Ascending aorta (tissue), 2 donors: ENCODE measurements at regions not wholly inside any gene's neighbourhood (a gene's known extent, or its start where the extent isn't known, plus 50 kb on each side); places are given as distances from the start of the nearest gene placed in this dataset.

Experiments used
- DNase-seq, 2 donors: peaks; one replicate each; pipeline ENCODE4 v3.0.0-alpha.2; 2019; ENCODE audit warnings: low spot score in 2 of 2
- H3K27ac ChIP-seq, 2 donors: fragments of 200-600 bp; sonication (generic); one replicate each; pipeline ENCODE4 v1.5.1; 2016 to 2017; ENCODE audit warnings: mild to moderate bottlenecking in 1 of 2
- H3K27me3 ChIP-seq: fragments of 200-600 bp; sonication (generic); one replicate; pipeline ENCODE4 v1.5.1; 2017
- H3K36me3 ChIP-seq, 2 donors: fragments of 200-600 bp; sonication (generic); one replicate each; pipeline ENCODE4 v1.5.1; 2016
- H3K4me1 ChIP-seq, 2 donors: fragments of 200-600 bp; sonication (generic); one replicate each; pipeline ENCODE4 v1.5.1; 2016 to 2017; ENCODE audit warnings: mild to moderate bottlenecking in 1 of 2
- H3K4me3 ChIP-seq, 2 donors: fragments of 200-600 bp; sonication (generic); one replicate each; pipeline ENCODE4 v1.5.1; 2016 to 2017; ENCODE audit warnings: mild to moderate bottlenecking in 1 of 2
- H3K9me3 ChIP-seq, 2 donors: fragments of 200-600 bp; sonication (generic); one replicate each; pipeline ENCODE4 v1.5.1; 2016
- CTCF ChIP-seq, 3 experiments: fragments of 200-600 bp in 2 of 3; fragments of 450-650 bp in 1 of 3; sonication (generic) in 2 of 3; IDR thresholded peaks; one replicate each; pipeline ENCODE4 v1.5.1; 2016 to 2019; ENCODE audit warnings: antibody characterized with exemption in 3 of 3, mild to moderate bottlenecking in 1 of 3, moderate library complexity in 1 of 3
- intact Hi-C: fragments of 100-400 bp; cut with DNase I; formaldehyde crosslinking; loops from one replicate; pipeline ENCODE4 v1.15.1; 2023

DNA sequence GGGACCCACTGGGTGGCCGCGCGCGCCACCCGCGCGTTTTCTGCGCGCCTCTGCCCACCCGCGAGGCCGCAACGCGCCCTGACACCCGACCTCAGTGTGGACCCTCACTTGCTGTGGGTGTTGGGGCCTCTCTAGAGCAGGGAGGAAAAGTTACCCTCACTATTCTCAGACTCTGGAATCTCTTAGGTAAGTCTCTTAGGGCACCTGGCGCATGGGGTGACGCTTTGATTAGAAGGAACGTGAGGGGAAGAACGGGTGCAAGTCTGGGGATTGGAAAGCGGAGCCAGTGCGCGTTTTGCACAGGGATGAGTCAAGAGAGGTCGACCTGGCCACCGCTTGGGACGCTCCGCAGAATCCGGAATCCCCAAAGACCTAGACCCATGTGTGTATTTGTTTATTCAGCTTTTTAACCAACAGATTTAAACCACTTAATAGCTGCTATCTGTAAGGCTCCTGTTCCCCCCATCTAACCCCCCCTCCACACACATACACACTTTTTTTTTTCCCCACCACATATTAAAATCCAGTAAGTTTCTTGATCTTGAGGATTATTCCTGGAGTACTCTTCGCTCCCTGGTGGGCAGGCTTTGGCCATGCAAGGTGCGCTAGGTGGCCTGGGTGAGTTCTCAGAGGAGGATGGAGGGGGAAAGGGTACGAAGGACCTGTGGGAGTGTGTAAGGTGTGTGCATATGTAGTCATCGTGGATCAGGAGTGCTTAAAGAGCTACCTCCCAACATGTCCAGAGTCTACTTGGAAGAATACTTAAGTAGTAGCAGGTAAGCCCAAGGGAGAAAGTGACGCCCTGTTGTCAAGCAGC, 169.1 kb upstream of the PPP1R3A start:
- no peak for DNase-seq
- no peaks in the 10 kb centered on the region for H3K27me3 ChIP-seq
- H3K27ac ChIP-seq = peak overlapping the region; percentile 91 to 98
- no peaks in the 10 kb centered on the region for H3K9me3 ChIP-seq
- peak overlapping the region; percentile 84 to 89 for H3K4me3 ChIP-seq
- peaks cover 0 to 4% of the 10 kb centered on the region in 2 donors for H3K4me1 ChIP-seq
- intact Hi-C loops = loop anchor here (5.0 to 10.0 kb wide), 4 partner anchors 129 to 1633 kb away; partner anchors contain the start of genes IFRD1 and MDFIC
- H3K36me3 ChIP-seq = no peaks in the 10 kb centered on the region
- no peak for TF ChIP-seq CTCF (IDR thresholded peaks at IDR 0.05)

- peak overlapping the region; percentile 84 to 89 for H3K4me3 ChIP-seq
- no peak for TF ChIP-seq CTCF (IDR thresholded peaks at IDR 0.05)
- H3K36me3 ChIP-seq = no peaks in the 10 kb centered on the region
- DNase-seq = peak in 1 of 2 donors; percentile 64
- H3K9me3 ChIP-seq = no peaks in the 10 kb centered on the region
- peak overlapping the region; percentile 91 to 98 for H3K27ac ChIP-seq
- H3K27me3 ChIP-seq = no peaks in the 10 kb centered on the region
- intact Hi-C loops = loop anchor here (5.0 to 10.0 kb wide), 4 partner anchors 130 to 1632 kb away; partner anchors contain the start of genes IFRD1 and MDFIC
- H3K4me1 ChIP-seq = peaks cover 0 to 6% of the 10 kb centered on the region in 2 donors
These were observed 168.3 kb upstream of the PPP1R3A start for GRCh38 chr7:114086914-114087652.

DNA sequence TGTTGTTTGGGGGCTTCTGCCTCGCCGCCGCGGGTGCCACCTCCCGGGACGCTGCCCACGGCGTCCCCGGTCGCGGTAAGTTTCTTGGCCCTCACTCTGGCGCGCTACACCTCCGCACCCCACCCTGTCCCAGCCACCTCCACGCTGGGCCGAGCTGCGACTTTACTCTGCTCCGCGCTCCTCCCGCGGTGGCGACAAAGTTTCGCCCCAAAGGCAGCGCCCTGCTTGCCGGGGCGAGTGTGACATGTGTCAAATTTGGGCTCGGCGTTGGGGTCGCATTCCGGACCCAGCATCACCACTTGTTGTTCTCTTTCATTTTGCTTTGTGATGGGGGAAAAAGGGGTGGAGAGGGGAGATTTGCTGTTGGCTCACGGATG, 167.7 kb upstream of the PPP1R3A start:
- intact Hi-C loops = loop anchor here (5.0 to 10.0 kb wide), 4 partner anchors 131 to 1632 kb away; partner anchors contain the start of genes IFRD1 and MDFIC

DNA sequence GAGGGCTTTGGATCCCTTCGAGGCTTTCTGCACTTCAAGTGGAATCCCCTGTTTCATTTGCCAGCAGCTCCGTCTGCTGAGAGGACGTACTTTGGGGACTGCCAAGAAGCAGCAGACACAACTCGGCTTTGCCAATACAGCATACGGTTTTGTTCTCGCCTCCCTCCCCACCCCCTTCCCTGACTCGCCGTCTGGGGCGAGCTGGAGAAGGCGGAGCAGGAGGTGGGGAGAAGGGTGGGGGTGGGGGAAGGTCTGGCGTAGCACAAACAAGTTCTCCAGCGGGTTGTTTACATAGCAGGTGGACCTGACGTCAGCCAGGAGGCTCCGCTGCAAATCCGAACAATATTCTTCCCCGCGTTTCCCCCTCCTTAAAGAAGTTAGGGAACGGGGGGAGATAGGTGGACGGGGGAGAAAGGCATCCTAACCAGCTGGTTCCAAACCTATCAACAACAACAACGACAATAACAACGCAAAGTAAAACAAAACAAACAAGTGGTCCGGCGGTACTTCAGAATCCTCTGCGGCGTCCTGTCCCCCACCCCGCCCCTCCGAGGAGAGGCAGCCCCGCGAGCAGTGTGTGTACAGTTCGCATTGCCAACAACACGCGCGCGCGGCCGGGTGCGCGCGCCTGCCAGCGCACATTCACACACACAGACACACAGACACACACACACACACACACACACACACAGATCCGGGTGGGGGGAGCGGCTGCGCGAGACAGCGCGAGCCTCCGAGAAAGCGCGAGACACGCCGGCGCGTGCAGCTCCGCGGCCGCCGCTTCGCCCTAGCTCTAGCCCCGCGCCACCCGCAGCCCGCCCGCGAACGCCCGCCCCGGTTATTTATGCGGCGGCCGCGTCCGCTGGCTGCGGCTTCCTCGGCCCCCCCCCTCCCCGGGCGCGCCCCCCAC, 167.0 kb upstream of the PPP1R3A start:
- no peak for TF ChIP-seq CTCF (IDR thresholded peaks at IDR 0.05)
- H3K27ac ChIP-seq = peak overlapping the region; percentile 91 to 98

More for the DNA sequence above, 167.7 kb upstream of the PPP1R3A start:
- Histone ChIP-seq H3K27me3 (no peaks in the 10 kb centered on the region), H3K4me3 (peak overlapping the region; percentile 84 to 89), H3K9me3 (no peaks in the 10 kb centered on the region), H3K36me3 (no peaks in the 10 kb centered on the region), H3K4me1 (peaks cover 0 to 6% of the 10 kb centered on the region in 2 donors), H3K27ac (peak overlapping the region; percentile 91 to 98)
- no peak for TF ChIP-seq CTCF (IDR thresholded peaks at IDR 0.05)
- no peak for DNase-seq

GRCh38 chr7:114085313-114085591, 166.4 kb upstream of the PPP1R3A start:
- DNase-seq = no peak
- no peak for TF ChIP-seq CTCF (IDR thresholded peaks at IDR 0.05)
- intact Hi-C loops = loop anchor here (2.0 to 10.0 kb wide), 5 partner anchors 132 to 1630 kb away; partner anchors contain the start of genes IFRD1 and MDFIC

More for the DNA sequence above, 167.0 kb upstream of the PPP1R3A start:
- intact Hi-C loops = loop anchor here (2.0 to 10.0 kb wide), 5 partner anchors 131 to 1631 kb away; partner anchors contain the start of genes IFRD1 and MDFIC
- peak; percentile 80 to 93 for DNase-seq
- peak overlapping the region; percentile 84 to 89 for H3K4me3 ChIP-seq
- H3K9me3 ChIP-seq = no peaks in the 10 kb centered on the region
- H3K27me3 ChIP-seq = no peaks in the 10 kb centered on the region
- H3K36me3 ChIP-seq = no peaks in the 10 kb centered on the region
- H3K4me1 ChIP-seq = peaks cover 0 to 6% of the 10 kb centered on the region in 2 donors

More at GRCh38 chr7:114085313-114085591, 166.4 kb upstream of the PPP1R3A start:
- Histone ChIP-seq H3K27me3 (no peaks in the 10 kb centered on the region), H3K9me3 (no peaks in the 10 kb centered on the region), H3K4me3 (peak overlapping the region; percentile 84 to 89), H3K36me3 (no peaks in the 10 kb centered on the region), H3K27ac (peak overlapping the region; percentile 91 to 98), H3K4me1 (peaks cover 0 to 6% of the 10 kb centered on the region in 2 donors)
